Psoas muscle (tissue), 7 donors: ENCODE measurements at regions not wholly inside any gene's neighbourhood (a gene's known extent, or its start where the extent isn't known, plus 50 kb on each side); places are given as distances from the start of the nearest gene placed in this dataset.

Experiments used
- ATAC-seq, 4 donors: fragments of 200-7000 bp; cut with Tn5 transposase; one replicate each; pipeline ENCODE4 v1.9.1; 2020; ENCODE audit warnings: moderate library complexity in 3 of 4, mild to moderate bottlenecking in 2 of 4
- DNase-seq, 2 donors: peaks; one replicate each; pipeline ENCODE4 v3.0.0-alpha.2; 2020
- H3K27ac ChIP-seq: fragments of 200-600 bp; one replicate; pipeline ENCODE4 v1.8.0; 2022
- H3K27me3 ChIP-seq, 3 donors: fragments of 200-600 bp in 1 of 3; one replicate each; pipeline versions ENCODE4 v1.6.1 to v1.8.0; 2013 to 2022; ENCODE audit warnings: low read length in 2 of 3, mild to moderate bottlenecking in 2 of 3, moderate library complexity in 1 of 3; ENCODE audit not compliant: insufficient read depth in 3 of 3
- H3K36me3 ChIP-seq, 2 donors: fragments of 200-600 bp in 1 of 2; one replicate each; pipeline versions ENCODE4 v1.6.1 to v1.8.0; 2013 to 2022; ENCODE audit warnings: low read depth in 1 of 2, mild to moderate bottlenecking in 1 of 2, moderate library complexity in 1 of 2; ENCODE audit not compliant: insufficient read depth in 1 of 2
- H3K4me1 ChIP-seq: fragments of 200-600 bp; one replicate; pipeline ENCODE4 v1.8.0; 2022
- H3K4me3 ChIP-seq: fragments of 200-600 bp; one replicate; pipeline ENCODE4 v1.8.0; 2022; ENCODE audit warnings: mild to moderate bottlenecking
- H3K9me3 ChIP-seq: fragments of 200-600 bp; one replicate; pipeline ENCODE4 v1.8.0; 2022
- CTCF ChIP-seq: fragments of 200-600 bp; IDR thresholded peaks from one replicate; pipeline ENCODE4 v1.8.0; 2022; ENCODE audit warnings: antibody characterized with exemption
- WGBS, 3 donors: extraction: QIAGEN DNeasy Blood & Tissue Kit; methylation state at CpG; one replicate each; pipeline versions ENCODE4 v1.1.6 to v1.1.7; 2013; 5-methylcytosine and 5-hydroxymethylcytosine counted together
- intact Hi-C, 2 donors: fragments of 100-400 bp; cut with DNase I; formaldehyde crosslinking; loops; one replicate each; pipeline versions ENCODE4 v1.11.0 to v1.14.2; 2022
- donor health status: healthy with polysubstance abuse.
- donor health status: DM: no; HTN: no; CAD: no; lungs with moderate emphysema.
- donor health status: Bipolar disorder and iron deficiency.
- donor health status: healthy.
- donor health status: DM: yes; HTN: yes; CAD: no.
- donor health status: DM: no; HTN: no; CAD: no.
- donor health status: DM: yes; HTN: yes; CAD: no.

GRCh38 chr16:65306722-65307121 is 184.9 kb upstream of the CDH11 start:
- TF ChIP-seq CTCF: no peak
- intact Hi-C loops: no loop called here
- WGBS, 3 donors: 50 to 69% (median 66%) methylated on average over 2 of the region's 2 CpGs
- H3K4me1 ChIP-seq: peaks cover 11% of the 10 kb centered on the region
- no peaks in the 10 kb centered on the region for H3K36me3 ChIP-seq
- no peak overlapping the region for H3K4me3 ChIP-seq
- no peaks in the 10 kb centered on the region for H3K27me3 ChIP-seq
- no peak for ATAC-seq
- no peaks in the 10 kb centered on the region for H3K9me3 ChIP-seq
- H3K27ac ChIP-seq: no peak overlapping the region
- no peak for DNase-seq

GRCh38 chr16:65306300-65306699 is 184.4 kb upstream of the CDH11 start:
- Histone ChIP-seq H3K4me1 (peaks cover 8% of the 10 kb centered on the region), H3K36me3 (no peaks in the 10 kb centered on the region), H3K9me3 (no peaks in the 10 kb centered on the region), H3K27ac (no peak overlapping the region), H3K27me3 (no peaks in the 10 kb centered on the region), H3K4me3 (no peak overlapping the region)
- ATAC-seq (no peak), DNase-seq (no peak)
- no peak for TF ChIP-seq CTCF
- 72 to 85% (median 79%) methylated on average over 1 of the region's 1 CpG for WGBS, 3 donors
- intact Hi-C loops: no loop called here

- WGBS, 3 donors: 42 to 50% (median 48%) methylated on average over 5 of the region's 5 CpGs
- H3K4me3 ChIP-seq: no peak overlapping the region
- H3K36me3 ChIP-seq: no peaks in the 10 kb centered on the region
- no peak for DNase-seq
- no peak overlapping the region for H3K27ac ChIP-seq
- H3K27me3 ChIP-seq: no peaks in the 10 kb centered on the region
- TF ChIP-seq CTCF: no peak
- intact Hi-C loops: no loop called here
- H3K4me1 ChIP-seq: no peaks in the 10 kb centered on the region
- no peak for ATAC-seq
- H3K9me3 ChIP-seq: no peaks in the 10 kb centered on the region
Observed at GRCh38 chr16:65305266-65305959, 183.6 kb upstream of the CDH11 start.

GRCh38 chr16:65301029-65301428 is 179.2 kb upstream of the CDH11 start:
- H3K4me1 ChIP-seq: no peaks in the 10 kb centered on the region
- WGBS, 3 donors: 92 to 100% (median 100%) methylated on average over 1 of the region's 1 CpG
- H3K4me3 ChIP-seq: no peak overlapping the region
- H3K9me3 ChIP-seq: no peaks in the 10 kb centered on the region
- TF ChIP-seq CTCF: no peak
- no peak overlapping the region for H3K27ac ChIP-seq
- no peak for ATAC-seq
- no peak for DNase-seq
- H3K36me3 ChIP-seq: no peaks in the 10 kb centered on the region
- intact Hi-C loops: no loop called here
- H3K27me3 ChIP-seq: no peaks in the 10 kb centered on the region

GRCh38 chr16:65297453-65297852 is 175.6 kb upstream of the CDH11 start:
- Histone ChIP-seq H3K9me3 (no peaks in the 10 kb centered on the region), H3K27ac (no peak overlapping the region), H3K4me3 (no peak overlapping the region), H3K36me3 (no peaks in the 10 kb centered on the region), H3K4me1 (no peaks in the 10 kb centered on the region), H3K27me3 (no peaks in the 10 kb centered on the region)
- TF ChIP-seq CTCF: no peak
- intact Hi-C loops: no loop called here
- ATAC-seq: peak in 1 of 4 donors; percentile 38
- DNase-seq: no peak
